GM19397 (cell line): ENCODE measurements at regions not wholly inside any gene's neighbourhood (a gene's known extent, or its start where the extent isn't known, plus 50 kb on each side); places are given as distances from the start of the nearest gene placed in this dataset.
"Not testable (repeated sequence)": the region's sequence is repeated elsewhere in the genome, so short reads cannot be mapped to it uniquely, and the experiment has no call there.

Experiments
- ATAC-seq: cut with Tn5 transposase; IDR thresholded peaks from one replicate; pipeline ENCODE4 v1.9.1; 2021; ENCODE audit warnings: mild to moderate bottlenecking, moderate library complexity; ENCODE audit not compliant: unreplicated experiment

- ATAC-seq = no peak
Observed at GRCh38 chr7:153920897-153921296, 131.3 kb upstream of the DPP6 start.

- ATAC-seq = no peak
Observed at GRCh38 chr7:153921408-153921807, 130.8 kb upstream of the DPP6 start.

DNA sequence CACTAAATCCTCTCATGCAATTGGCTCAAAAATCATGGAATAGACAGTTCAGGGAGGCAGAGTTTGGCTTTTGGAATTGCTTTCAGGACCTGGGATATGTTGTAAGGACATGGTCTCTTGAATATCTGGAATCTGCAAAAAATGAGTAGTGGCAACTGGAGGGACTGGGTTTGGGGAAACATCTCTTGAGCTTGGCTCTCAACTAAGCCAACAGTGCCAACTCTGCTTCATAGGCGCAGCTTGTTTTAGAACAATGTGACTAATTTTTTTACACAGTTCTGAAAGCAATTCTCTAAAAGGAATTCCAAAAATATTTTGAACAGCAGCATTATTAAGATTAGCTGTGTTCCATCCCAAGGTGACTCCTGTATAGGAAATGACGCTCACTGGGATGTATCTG, 121.5 kb upstream of the DPP6 start:
- ATAC-seq = no peak

GRCh38 chr7:153934048-153934447, 118.2 kb upstream of the DPP6 start:
- ATAC-seq = no peak

DNA sequence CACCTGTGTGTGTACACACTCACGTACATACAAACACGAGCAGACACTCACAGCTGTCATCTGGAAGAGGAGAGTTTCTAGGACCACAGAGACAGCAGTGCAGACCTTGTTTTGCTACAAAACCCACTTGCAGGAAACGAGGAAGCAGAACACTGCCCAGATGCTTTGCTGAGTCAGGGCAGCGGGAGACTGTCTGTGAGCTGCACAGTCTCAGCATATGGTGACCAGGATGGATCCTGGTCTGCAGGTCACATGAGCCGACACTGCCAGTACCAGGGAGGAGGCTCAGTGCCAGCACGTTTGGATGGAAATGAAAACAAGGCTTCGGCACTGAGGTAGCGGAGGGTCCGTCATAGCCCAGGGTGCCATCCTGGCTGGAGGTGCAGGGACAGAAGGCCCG, 117.6 kb upstream of the DPP6 start:
- ATAC-seq = no peak

GRCh38 chr7:153935095-153935494, 117.1 kb upstream of the DPP6 start:
- no peak for ATAC-seq

GRCh38 chr7:153938451-153938850, 113.7 kb upstream of the DPP6 start:
- no peak for ATAC-seq

GRCh38 chr7:153939177-153939576, 113.0 kb upstream of the DPP6 start:
- ATAC-seq = no peak

- no peak for ATAC-seq
Observed at GRCh38 chr7:153939654-153940053, 112.5 kb upstream of the DPP6 start.

GRCh38 chr7:153941061-153941460, 111.1 kb upstream of the DPP6 start:
- no peak for ATAC-seq

DNA sequence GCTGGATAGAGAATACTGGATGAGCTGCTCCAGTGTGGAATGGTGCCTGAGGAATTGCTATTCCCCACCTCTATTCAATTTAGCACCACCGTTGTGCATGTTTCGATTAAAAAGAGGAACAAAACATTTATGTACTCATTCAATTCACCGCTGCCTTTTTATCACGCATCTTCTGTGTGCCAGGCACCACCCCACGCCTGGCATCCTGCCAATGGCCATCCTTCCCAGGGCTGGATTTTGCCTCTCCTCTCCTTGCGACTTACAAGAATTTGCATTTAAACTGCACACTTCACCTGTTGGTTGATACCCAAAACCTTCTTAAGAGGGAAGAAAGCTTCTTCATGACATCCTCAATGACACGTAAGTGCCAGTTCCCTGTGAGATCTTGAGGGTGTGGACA, 110.2 kb upstream of the DPP6 start:
- no peak for ATAC-seq

GRCh38 chr7:153943457-153943856, 108.7 kb upstream of the DPP6 start:
- ATAC-seq = no peak

GRCh38 chr7:153943861-153944260, 108.3 kb upstream of the DPP6 start:
- ATAC-seq = no peak

DNA sequence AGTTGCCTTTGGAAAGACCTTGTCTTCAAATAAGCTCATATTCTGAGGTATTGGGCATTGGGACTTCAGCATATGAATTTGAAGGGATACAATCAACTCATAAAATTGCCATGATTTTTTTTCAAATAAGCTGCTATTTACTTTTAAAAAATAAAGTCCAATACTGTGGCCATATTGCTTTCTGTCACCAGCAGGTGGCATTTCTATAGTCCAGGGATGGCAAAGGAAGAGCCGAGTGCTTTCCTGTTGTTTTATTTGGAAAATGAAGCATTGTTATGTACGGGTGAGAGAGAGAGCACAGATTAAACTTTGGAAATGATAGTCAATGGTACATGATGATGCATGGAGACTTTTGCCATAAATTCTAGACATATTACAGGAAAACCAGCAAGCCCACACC, 104.1 kb upstream of the DPP6 start:
- ATAC-seq = no peak

GRCh38 chr7:153951316-153951715, 100.9 kb upstream of the DPP6 start:
- no peak for ATAC-seq

- no peak for ATAC-seq
Observed at GRCh38 chr7:153954477-153954876, 97.7 kb upstream of the DPP6 start.

- ATAC-seq = not testable (repeated sequence)
Observed at GRCh38 chr7:153957677-153958076, 94.5 kb upstream of the DPP6 start.

DNA sequence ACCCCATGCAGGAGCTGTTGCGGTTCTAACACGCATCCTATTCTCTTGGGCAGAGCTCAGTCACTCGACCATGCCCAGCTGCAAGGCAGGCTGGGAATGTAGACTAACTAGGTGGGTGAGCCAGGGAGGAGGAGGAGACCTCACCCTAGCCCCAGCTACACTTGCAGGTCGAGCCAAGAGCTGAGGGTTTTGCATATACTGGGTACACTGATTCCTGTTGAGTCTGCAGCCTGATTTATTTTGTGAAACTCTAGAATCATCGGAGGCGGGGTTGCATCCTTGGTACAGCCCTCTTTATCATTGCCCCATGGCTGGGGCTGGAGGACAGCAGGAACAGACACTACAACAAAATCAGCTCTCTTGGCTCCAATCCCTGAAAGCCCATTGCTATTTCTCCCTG, 93.8 kb upstream of the DPP6 start:
- ATAC-seq = not testable (repeated sequence)

- not testable (repeated sequence) for ATAC-seq
Observed at GRCh38 chr7:153958789-153959188, 93.4 kb upstream of the DPP6 start.

GRCh38 chr7:153964481-153965112, 87.6 kb upstream of the DPP6 start:
- not testable (repeated sequence) for ATAC-seq

GRCh38 chr7:153969016-153969415, 83.2 kb upstream of the DPP6 start:
- not testable (repeated sequence) for ATAC-seq

DNA sequence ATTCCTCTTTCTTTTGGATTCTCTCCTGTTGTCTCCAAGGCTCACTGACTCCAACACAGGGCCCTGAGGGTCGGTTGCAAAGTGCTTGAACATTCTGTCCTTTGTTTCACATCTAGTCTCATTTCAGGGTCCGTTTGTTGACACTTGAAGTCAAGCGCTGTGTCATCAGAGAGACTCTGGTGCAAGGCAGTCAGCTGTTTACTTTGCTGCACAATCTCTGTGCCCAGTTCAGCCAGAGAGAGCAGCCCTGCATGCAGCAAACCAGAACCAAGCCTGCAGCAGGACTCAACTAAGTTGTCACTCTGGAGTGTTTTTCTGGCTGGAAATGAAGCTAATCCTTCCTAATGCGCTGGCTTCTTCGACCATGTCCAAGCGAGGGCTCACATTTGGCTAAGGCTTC, 77.6 kb upstream of the DPP6 start:
- ATAC-seq = not testable (repeated sequence)

- not testable (repeated sequence) for ATAC-seq
Observed at GRCh38 chr7:153976745-153977144, 75.5 kb upstream of the DPP6 start.
